GM08714 (cell line): ENCODE measurements at regions not wholly inside any gene's neighbourhood (a gene's known extent, or its start where the extent isn't known, plus 50 kb on each side); places are given as distances from the start of the nearest gene placed in this dataset.
"Not testable (repeated sequence)": the region's sequence is repeated elsewhere in the genome, so short reads cannot be mapped to it uniquely, and the experiment has no call there.

Source experiments
- H3K4me3 ChIP-seq: fragments of 200-500 bp; sonication (Bioruptor generic); 2 replicates; pipeline ENCODE4 v1.5.1; 2014; ENCODE audit warnings: mild to moderate bottlenecking, low read length, inconsistent platforms
- ZNF274 ChIP-seq: IDR thresholded peaks from 2 replicates; pipeline ENCODE4 v1.6.1; 2012; ENCODE audit warnings: mild to moderate bottlenecking, low read depth, low read length

GRCh38 chr13:21228738-21229137 is 52.3 kb downstream of the MRPL57 start:
- H3K4me3 ChIP-seq = no peak overlapping the region
- TF ChIP-seq ZNF274 = no peak

- no peak for TF ChIP-seq ZNF274
- no peak overlapping the region for H3K4me3 ChIP-seq
Observed at GRCh38 chr13:21229241-21230024, 53.0 kb downstream of the MRPL57 start.

- TF ChIP-seq ZNF274 = no peak
- no peak overlapping the region for H3K4me3 ChIP-seq
Observed at GRCh38 chr13:21230516-21230915, 54.1 kb downstream of the MRPL57 start.

- no peak for TF ChIP-seq ZNF274
- H3K4me3 ChIP-seq = no peak overlapping the region
Observed at GRCh38 chr13:21231426-21231940, 55.0 kb downstream of the MRPL57 start.

GRCh38 chr13:21232196-21232595 is 55.7 kb downstream of the MRPL57 start:
- no peak for TF ChIP-seq ZNF274

GRCh38 chr13:21232599-21232998 is 56.1 kb downstream of the MRPL57 start:
- no peak overlapping the region for H3K4me3 ChIP-seq
- no peak for TF ChIP-seq ZNF274

More at GRCh38 chr13:21232196-21232595, 55.7 kb downstream of the MRPL57 start:
- H3K4me3 ChIP-seq = no peak overlapping the region

GRCh38 chr13:21233086-21233485 is 56.6 kb downstream of the MRPL57 start:
- no peak overlapping the region for H3K4me3 ChIP-seq
- TF ChIP-seq ZNF274 = no peak

- no peak for TF ChIP-seq ZNF274
- no peak overlapping the region for H3K4me3 ChIP-seq
Observed at GRCh38 chr13:21234526-21234925, 58.1 kb downstream of the MRPL57 start.

- TF ChIP-seq ZNF274 = no peak
Observed at GRCh38 chr13:21235174-21235573, 58.7 kb downstream of the MRPL57 start.

GRCh38 chr13:21237081-21237480 is 60.6 kb downstream of the MRPL57 start:
- TF ChIP-seq ZNF274 = no peak
- no peak overlapping the region for H3K4me3 ChIP-seq

More at GRCh38 chr13:21235174-21235573, 58.7 kb downstream of the MRPL57 start:
- no peak overlapping the region for H3K4me3 ChIP-seq

- TF ChIP-seq ZNF274 = no peak
Observed at GRCh38 chr13:21238267-21238666, 61.8 kb downstream of the MRPL57 start.

GRCh38 chr13:21240586-21240985 is 64.1 kb downstream of the MRPL57 start:
- no peak overlapping the region for H3K4me3 ChIP-seq
- no peak for TF ChIP-seq ZNF274

More at GRCh38 chr13:21238267-21238666, 61.8 kb downstream of the MRPL57 start:
- H3K4me3 ChIP-seq = no peak overlapping the region

- no peak overlapping the region for H3K4me3 ChIP-seq
- TF ChIP-seq ZNF274 = no peak
Observed at GRCh38 chr13:21242236-21242635, 65.8 kb downstream of the MRPL57 start.

GRCh38 chr13:21243045-21243897 is 66.8 kb downstream of the MRPL57 start:
- TF ChIP-seq ZNF274 = no peak
- no peak overlapping the region for H3K4me3 ChIP-seq

- H3K4me3 ChIP-seq = not testable (repeated sequence)
Observed at GRCh38 chr13:21243898-21244184, 67.4 kb downstream of the MRPL57 start.
